Mononuclear cell (primary cell): ENCODE measurements at regions not wholly inside any gene's neighbourhood (a gene's known extent, or its start where the extent isn't known, plus 50 kb on each side); places are given as distances from the start of the nearest gene placed in this dataset.

Source experiments
- H3K27me3 ChIP-seq: 2 replicates; pipeline ENCODE4 v1.6.0; 2011; ENCODE audit warnings: low read length, control low read depth; ENCODE audit not compliant: insufficient read depth
- H3K4me1 ChIP-seq: 2 replicates; pipeline ENCODE4 v1.5.1; 2011; ENCODE audit warnings: mild to moderate bottlenecking, low read length, control low read depth; ENCODE audit not compliant: insufficient read depth
- H3K4me3 ChIP-seq: 2 replicates; pipeline ENCODE4 v1.5.1; 2011; ENCODE audit warnings: mild to moderate bottlenecking, low read length, moderate library complexity
- H3K9me3 ChIP-seq: 2 replicates; pipeline ENCODE4 v1.5.1; 2011; ENCODE audit warnings: low read depth, mild to moderate bottlenecking, control low read depth, low read length

GRCh38 chrX:139085404-139085803 is 373.9 kb upstream of the FGF13 start:
- Histone ChIP-seq H3K9me3 (no peaks in the 10 kb centered on the region), H3K4me3 (no peak overlapping the region), H3K27me3 (no peaks in the 10 kb centered on the region), H3K4me1 (peaks cover 4% of the 10 kb centered on the region)

DNA sequence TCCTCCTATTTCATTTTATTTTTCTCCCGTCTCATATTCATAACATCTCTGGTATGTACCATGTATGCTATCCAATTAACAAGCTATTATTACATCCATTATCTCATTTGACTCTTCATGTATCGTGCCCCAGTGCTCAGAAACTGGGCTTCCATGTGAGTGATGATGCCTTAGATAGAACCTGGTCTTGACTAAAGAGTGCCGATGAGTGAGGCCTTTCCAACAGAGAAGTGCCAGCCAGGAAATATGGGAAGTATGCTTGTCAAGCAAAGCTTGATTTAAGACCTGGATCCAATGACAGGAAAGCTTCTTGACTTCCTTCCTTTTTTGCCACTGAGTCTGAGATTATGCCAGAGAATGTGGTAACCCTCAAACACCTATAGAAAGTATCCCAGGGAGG is 371.7 kb upstream of the FGF13 start:
- Histone ChIP-seq H3K4me1 (peaks cover 7% of the 10 kb centered on the region), H3K9me3 (no peaks in the 10 kb centered on the region), H3K27me3 (no peaks in the 10 kb centered on the region), H3K4me3 (no peak overlapping the region)

DNA sequence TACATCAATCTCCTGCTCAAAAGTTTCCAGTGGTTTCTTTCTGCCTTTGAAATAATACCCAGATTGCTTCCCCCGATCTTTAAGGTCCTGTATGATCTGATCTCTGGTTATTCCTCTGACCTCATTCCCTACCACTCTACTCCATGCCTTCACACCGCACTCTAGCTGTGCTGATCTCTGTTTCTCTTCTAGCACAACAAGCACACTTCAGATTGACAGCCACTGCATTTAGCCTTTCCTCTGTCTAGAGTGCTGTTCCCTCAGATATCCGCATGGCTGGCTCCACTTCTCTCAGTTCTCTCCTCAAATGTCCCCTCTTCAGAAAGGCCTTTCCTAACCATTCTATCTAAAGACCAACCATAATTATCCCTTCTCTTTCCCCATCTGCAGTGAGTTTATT is 370.4 kb upstream of the FGF13 start:
- Histone ChIP-seq H3K27me3 (no peaks in the 10 kb centered on the region), H3K4me1 (peaks cover 14% of the 10 kb centered on the region), H3K9me3 (no peaks in the 10 kb centered on the region), H3K4me3 (no peak overlapping the region)

GRCh38 chrX:139079789-139080188 is 368.3 kb upstream of the FGF13 start:
- H3K4me3 ChIP-seq, result no peak overlapping the region
- no peaks in the 10 kb centered on the region for H3K9me3 ChIP-seq
- no peaks in the 10 kb centered on the region for H3K27me3 ChIP-seq
- H3K4me1 ChIP-seq, result peaks cover 15% of the 10 kb centered on the region

DNA sequence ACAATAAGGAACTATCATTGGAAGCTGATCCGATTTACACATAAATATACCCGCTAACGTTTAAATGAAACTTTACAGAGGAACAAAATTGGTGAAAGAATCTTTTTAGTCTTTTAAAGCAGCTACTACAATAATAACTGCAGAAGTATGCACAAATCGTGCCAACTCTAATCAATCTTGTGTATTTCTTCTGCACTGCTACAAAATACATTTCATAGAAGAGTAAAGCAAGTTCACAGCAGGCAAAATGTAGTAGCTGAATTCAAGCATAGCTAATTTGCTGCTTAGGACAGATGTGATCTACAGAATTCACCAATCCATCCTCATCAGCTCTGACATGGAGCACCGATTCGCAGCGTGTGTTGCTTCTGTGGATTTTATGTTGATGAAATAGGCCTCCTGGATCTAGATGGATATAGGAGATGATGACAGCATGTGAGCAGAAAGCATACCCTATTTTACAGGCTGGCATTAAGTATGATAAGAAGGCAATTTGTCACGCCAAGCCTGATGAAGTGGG is 367.3 kb upstream of the FGF13 start:
- H3K4me3 ChIP-seq, result no peak overlapping the region
- no peaks in the 10 kb centered on the region for H3K9me3 ChIP-seq
- H3K27me3 ChIP-seq, result no peaks in the 10 kb centered on the region
- peaks cover 15% of the 10 kb centered on the region for H3K4me1 ChIP-seq

DNA sequence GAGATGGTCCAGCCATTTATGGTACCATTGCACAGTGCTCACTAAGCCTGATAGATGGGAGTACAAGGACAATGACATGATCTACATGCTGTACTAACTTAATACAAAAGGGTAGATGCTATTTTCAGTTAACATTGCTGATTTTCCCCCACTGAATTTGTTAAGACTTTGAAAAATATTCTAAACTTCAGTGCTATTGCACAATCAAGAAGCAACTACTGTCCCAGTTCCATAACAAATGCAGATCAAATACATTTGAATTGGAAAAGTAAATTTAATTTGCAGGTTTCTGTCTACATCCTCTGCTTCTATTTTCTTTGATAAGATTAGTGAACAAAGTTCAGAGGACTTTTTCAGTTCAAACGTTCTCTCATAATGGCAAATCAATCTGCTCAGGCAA is 366.8 kb upstream of the FGF13 start:
- no peak overlapping the region for H3K4me3 ChIP-seq
- no peaks in the 10 kb centered on the region for H3K27me3 ChIP-seq
- peaks cover 15% of the 10 kb centered on the region for H3K4me1 ChIP-seq
- H3K9me3 ChIP-seq, result no peaks in the 10 kb centered on the region

DNA sequence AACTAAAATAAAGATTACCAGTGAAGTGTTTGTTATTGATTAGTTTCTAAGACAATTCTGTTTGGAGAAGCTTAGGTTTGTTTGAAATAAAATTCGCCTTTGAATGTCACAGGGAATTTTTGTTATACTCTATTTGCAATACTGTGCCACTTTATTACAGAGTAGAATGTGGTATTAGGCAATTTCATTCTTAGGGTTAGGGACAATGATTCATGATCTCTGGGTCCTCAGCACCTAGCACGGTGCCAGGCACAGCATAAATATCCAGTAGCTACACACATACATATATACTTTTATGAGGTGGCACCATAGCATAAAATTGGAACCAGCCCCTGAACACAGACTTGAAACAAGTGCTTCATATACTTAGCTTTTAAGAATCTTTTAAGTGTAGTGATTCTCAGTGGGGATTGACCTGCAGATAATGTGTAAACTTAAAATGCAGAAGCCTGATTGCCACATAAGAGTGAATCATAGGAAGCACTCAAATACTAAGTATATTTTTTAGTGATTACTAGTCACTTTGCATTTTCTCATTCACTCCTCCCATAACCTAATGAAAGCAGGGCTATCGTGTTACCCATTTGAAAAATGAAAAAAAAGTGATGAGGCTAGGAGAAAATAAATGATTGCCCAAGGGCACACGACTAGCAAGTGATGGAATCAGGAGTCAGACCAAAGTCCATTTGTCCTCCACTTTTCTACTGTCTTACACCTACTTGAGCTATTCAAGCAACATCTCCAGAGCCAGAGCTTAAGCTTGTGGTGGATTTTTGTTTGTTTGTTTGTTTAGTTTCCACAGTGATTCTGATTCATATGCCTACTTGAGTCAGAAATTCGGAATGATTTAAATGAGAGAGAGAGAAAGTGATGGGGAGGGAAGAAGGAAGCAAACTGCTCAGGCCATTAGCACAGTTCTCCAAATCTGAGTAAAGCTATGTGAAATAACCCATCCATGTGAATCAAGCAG is 366.0 kb upstream of the FGF13 start:
- H3K4me1 ChIP-seq, result peaks cover 15% of the 10 kb centered on the region
- H3K9me3 ChIP-seq, result no peaks in the 10 kb centered on the region
- no peaks in the 10 kb centered on the region for H3K27me3 ChIP-seq
- no peak overlapping the region for H3K4me3 ChIP-seq

DNA sequence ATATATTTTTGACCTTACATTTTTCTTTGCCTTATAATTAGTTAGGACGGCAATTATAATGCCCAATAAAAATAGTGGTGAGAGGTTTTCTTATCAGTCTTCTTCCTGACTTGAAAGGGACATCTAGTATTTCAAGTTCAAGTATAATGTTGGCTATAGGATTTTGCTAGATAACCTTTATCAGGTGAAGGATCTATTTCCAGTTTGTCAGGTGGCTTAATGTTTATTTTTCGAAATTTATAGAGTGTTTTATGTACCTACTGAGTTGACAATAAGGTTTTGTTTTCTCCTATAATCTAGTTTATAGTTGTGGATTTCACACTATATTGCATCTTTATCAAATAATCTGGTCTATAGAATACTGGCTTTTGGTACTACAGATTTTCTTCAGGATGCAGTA is 351.8 kb upstream of the FGF13 start:
- Histone ChIP-seq H3K4me1 (no peaks in the 10 kb centered on the region), H3K27me3 (no peaks in the 10 kb centered on the region), H3K9me3 (no peaks in the 10 kb centered on the region), H3K4me3 (no peak overlapping the region)

DNA sequence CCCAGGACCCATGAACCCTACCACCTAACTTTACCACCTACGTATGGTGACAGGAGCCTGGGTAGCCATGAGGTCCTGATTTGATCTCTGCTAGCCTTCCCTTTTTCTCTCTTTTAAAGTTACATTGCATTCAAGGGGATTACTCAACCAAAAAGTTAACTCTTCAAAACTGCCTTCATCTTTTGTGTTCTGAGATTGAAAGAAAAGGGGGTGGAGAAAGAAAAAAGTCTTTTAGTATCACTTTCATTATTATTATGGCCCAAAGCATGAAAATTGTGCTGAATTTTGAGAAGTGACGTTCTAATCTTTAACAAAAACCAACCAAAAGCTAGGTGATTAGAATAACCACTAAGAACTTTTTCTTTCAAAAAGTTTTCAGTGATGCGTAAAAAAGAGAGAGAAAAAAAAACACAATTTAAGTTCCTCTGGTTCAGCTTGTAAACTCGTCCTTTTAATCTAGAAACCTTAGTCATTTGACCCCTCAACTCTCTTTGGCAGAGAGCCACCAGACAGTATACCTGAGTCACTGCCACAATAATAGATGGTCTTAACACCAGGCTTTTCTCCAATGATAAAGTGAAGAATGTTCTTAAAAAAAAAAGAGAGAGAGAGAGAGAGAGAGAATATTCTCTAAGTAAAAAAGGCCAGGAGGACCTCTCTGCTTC is 347.4 kb upstream of the FGF13 start:
- Histone ChIP-seq H3K27me3 (no peaks in the 10 kb centered on the region), H3K9me3 (no peaks in the 10 kb centered on the region), H3K4me3 (no peak overlapping the region), H3K4me1 (no peaks in the 10 kb centered on the region)

GRCh38 chrX:139052461-139052860 is 340.9 kb upstream of the FGF13 start:
- no peak overlapping the region for H3K4me3 ChIP-seq
- no peaks in the 10 kb centered on the region for H3K9me3 ChIP-seq
- H3K27me3 ChIP-seq, result no peaks in the 10 kb centered on the region
- H3K4me1 ChIP-seq, result no peaks in the 10 kb centered on the region

DNA sequence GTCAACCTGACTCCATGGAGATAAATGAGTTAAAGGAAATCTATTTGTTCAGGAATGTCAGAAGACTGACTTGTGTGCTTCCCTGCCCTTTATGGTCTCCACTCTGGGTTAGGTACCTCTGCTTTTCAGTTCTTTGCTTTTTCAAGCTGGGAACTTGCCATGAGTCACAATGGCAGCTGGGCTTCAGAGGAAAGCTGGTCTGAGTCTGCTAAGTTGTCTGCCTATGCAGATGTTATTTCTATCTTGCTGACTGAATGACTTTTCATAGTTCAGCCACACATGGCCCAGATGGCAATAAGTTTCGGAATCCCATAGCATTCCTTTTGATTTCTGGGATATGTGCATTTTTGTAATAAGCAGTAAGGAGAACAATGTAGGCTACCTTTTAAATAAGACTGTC is 337.9 kb upstream of the FGF13 start:
- H3K4me1 ChIP-seq, result no peaks in the 10 kb centered on the region
- H3K27me3 ChIP-seq, result no peaks in the 10 kb centered on the region
- H3K9me3 ChIP-seq, result no peaks in the 10 kb centered on the region
- no peak overlapping the region for H3K4me3 ChIP-seq

DNA sequence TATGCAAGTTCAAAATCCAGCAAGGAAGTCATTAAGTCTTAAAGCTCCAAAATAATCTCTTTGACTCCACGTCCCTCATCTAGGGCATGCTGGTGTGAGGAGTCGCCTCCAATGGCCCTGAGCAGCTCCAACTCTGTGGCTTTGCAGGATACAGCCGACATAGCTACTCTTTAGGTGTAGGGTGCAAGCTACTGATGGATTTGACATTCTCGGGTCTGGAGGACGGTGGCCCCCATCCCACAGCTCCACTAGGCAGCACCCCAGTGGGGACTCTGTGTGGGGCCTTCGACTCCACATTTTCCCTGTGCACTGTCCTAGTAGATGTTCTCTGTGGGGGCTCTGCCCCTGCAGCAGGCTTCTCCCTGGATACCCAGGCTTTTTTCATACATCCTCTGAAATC is 333.2 kb upstream of the FGF13 start:
- Histone ChIP-seq H3K4me3 (no peak overlapping the region), H3K4me1 (no peaks in the 10 kb centered on the region), H3K9me3 (no peaks in the 10 kb centered on the region), H3K27me3 (no peaks in the 10 kb centered on the region)

DNA sequence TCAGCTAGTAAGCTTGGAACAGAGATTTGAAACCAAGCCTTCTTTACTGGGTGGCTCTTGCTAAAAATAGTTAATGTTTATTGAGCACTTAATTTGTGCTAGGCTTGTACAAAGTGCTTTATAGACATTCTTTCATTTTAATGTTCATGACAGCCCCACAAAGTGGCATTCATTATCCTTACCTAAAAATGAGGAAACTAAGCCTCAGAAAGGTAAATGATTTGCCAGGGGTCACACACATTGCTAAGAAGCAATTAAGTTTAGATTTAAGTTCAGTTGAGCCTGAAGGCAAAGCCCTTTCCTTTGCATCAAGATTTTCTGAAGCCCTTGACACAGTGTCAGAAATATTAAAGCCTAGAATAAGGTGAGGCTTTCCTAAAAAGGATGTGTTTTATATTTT is 327.5 kb upstream of the FGF13 start:
- Histone ChIP-seq H3K27me3 (no peaks in the 10 kb centered on the region), H3K9me3 (no peaks in the 10 kb centered on the region), H3K4me1 (no peaks in the 10 kb centered on the region), H3K4me3 (no peak overlapping the region)

DNA sequence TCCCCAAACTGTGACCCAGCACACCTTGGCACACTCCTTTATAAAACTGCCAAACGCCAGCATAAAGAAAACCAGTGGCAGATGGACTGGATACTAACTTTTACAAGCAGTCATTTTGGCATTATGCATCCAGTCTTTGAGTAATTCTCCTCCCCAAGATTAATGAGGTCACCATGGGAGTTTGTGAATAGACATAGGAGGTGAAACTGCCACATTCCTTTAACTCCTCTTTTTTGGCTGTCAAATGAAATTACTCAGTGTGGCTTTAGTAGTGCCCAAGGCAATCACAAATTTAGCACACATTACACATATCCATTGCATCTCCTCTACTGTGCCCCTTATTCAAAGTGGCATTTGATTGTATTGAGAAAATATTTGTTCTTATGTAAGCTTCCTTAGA is 315.3 kb upstream of the FGF13 start:
- no peaks in the 10 kb centered on the region for H3K9me3 ChIP-seq
- no peaks in the 10 kb centered on the region for H3K27me3 ChIP-seq
- H3K4me3 ChIP-seq, result no peak overlapping the region
- H3K4me1 ChIP-seq, result no peaks in the 10 kb centered on the region

DNA sequence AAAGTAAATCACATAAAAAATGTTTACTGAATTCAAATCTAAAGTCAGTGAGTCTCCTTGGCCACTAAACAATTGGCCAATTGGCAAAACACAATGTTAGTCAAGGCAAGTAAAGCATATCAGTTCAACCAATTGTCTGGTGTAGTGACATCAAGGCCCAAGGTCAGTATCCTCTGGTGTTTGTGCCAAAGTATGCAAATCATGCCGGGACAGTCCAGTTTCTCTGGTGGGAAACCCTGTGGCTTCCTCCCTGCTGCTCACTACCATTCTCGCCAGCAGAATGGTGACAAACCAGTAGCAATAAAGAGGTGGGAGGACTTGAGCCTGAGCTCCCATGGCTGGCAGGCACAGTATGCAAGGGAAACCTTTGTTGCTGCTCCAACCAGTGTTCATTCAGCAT is 314.9 kb upstream of the FGF13 start:
- H3K4me3 ChIP-seq, result no peak overlapping the region
- H3K27me3 ChIP-seq, result no peaks in the 10 kb centered on the region
- H3K9me3 ChIP-seq, result no peaks in the 10 kb centered on the region
- no peaks in the 10 kb centered on the region for H3K4me1 ChIP-seq
